H1 (cell line): ENCODE measurements at regions not wholly inside any gene's neighbourhood (a gene's known extent, or its start where the extent isn't known, plus 50 kb on each side); places are given as distances from the start of the nearest gene placed in this dataset.

Experiments
- CTCF ChIA-PET: fragments of 300-600 bp; sonication (Branson Sonifier 250); formaldehyde crosslinking; loops from one replicate; lab custom pipeline; 2021; ENCODE audit not compliant: partially characterized antibody; lab: Charles Lee
- POLR2A ChIA-PET: fragments of 300-600 bp; sonication (Branson Sonifier 250); formaldehyde crosslinking; loops from one replicate; lab custom pipeline; 2021; ENCODE audit warnings: inconsistent platforms; ENCODE audit not compliant: partially characterized antibody; lab: Charles Lee
- DNase-seq, 2 experiments: peaks; one replicate each; pipeline versions ENCODE4 v3.0.0 to v3.0.0-alpha.2; 2010 to 2022; ENCODE audit warnings: low spot score in 2 of 2, low read depth in 1 of 2, mixed read lengths in 1 of 2
- FAIRE-seq: peaks from 2 replicates; lab custom pipeline; 2011; peaks lifted over from hg19 to GRCh38; lab: Jason Lieb, UNC
- H2AFZ ChIP-seq: 2 replicates; pipeline ENCODE4 v1.8.1; 2012; ENCODE audit warnings: low read length, inconsistent platforms
- H2AK5ac ChIP-seq: 2 replicates; pipeline ENCODE4 v1.6.1; 2013; ENCODE audit warnings: low read depth, low read length
- H2BK120ac ChIP-seq: replicated peaks from 2 replicates; pipeline ENCODE3; 2013; ENCODE audit warnings: low read depth, low read length, inconsistent platforms
- H2BK12ac ChIP-seq: 2 replicates; pipeline ENCODE4 v1.6.1; 2013; ENCODE audit warnings: low read depth, low read length
- H2BK15ac ChIP-seq: 2 replicates; pipeline ENCODE4 v1.6.1; 2013; ENCODE audit warnings: low read length
- H2BK20ac ChIP-seq: 2 replicates; pipeline ENCODE4 v1.6.1; 2013; ENCODE audit warnings: low read length
- H2BK5ac ChIP-seq: 2 replicates; pipeline ENCODE4 v1.6.1; 2013; ENCODE audit warnings: low read depth, low read length
- H3K14ac ChIP-seq: 2 replicates; pipeline ENCODE4 v1.6.1; 2013; ENCODE audit warnings: inconsistent platforms; ENCODE audit not compliant: insufficient read length
- H3K18ac ChIP-seq: 2 replicates; pipeline ENCODE4 v1.6.1; 2013; ENCODE audit warnings: low read length; ENCODE audit errors: extremely low read depth
- H3K23ac ChIP-seq: 2 replicates; pipeline ENCODE4 v1.6.1; 2013; ENCODE audit warnings: inconsistent platforms; ENCODE audit not compliant: insufficient read length
- H3K23me2 ChIP-seq: 2 replicates; pipeline ENCODE4 v1.6.1; 2013; ENCODE audit warnings: low read depth, low read length
- H3K27ac ChIP-seq: 2 replicates; pipeline ENCODE4 v1.6.1; 2011; ENCODE audit warnings: low read depth, low read length, inconsistent platforms
- H3K27me3 ChIP-seq, 4 experiments: replicated peaks in 1 of 4; 1 replicate in 1 of 4; 2 replicates in 3 of 4; pipeline versions ENCODE4 v1.6.1 to v1.8.1; 2011 to 2013; ENCODE audit warnings: low read length in 3 of 4, mild to moderate bottlenecking in 3 of 4, inconsistent platforms in 2 of 4, mixed read lengths in 2 of 4, moderate library complexity in 1 of 4; ENCODE audit not compliant: control insufficient read depth in 3 of 4, insufficient read depth in 3 of 4; ENCODE audit errors: extremely low read depth in 1 of 4
- H3K36me3 ChIP-seq, 4 experiments: 2 replicates each; pipeline versions ENCODE4 v1.6.1 to v1.8.1; 2011 to 2013; ENCODE audit warnings: mild to moderate bottlenecking in 4 of 4, low read length in 3 of 4, moderate library complexity in 2 of 4, control low read depth in 1 of 4, inconsistent platforms in 1 of 4; ENCODE audit not compliant: insufficient read depth in 4 of 4, control insufficient read depth in 2 of 4
- H3K4ac ChIP-seq: replicated peaks from 2 replicates; pipeline ENCODE3; 2013; ENCODE audit warnings: low read length, low read depth, mixed read lengths, inconsistent platforms; ENCODE audit not compliant: insufficient read length
- H3K4me1 ChIP-seq, 4 experiments: replicated peaks in 1 of 4; 1 replicate in 1 of 4; 2 replicates in 3 of 4; pipeline versions ENCODE4 v1.6.1 to v1.8.1; 2011 to 2013; ENCODE audit warnings: low read length in 3 of 4, inconsistent platforms in 2 of 4, mixed read lengths in 1 of 4; ENCODE audit not compliant: insufficient read depth in 4 of 4, control insufficient read depth in 3 of 4
- H3K4me2 ChIP-seq, 2 experiments: 2 replicates each; pipeline versions ENCODE4 v1.6.1 to v1.8.1; 2011 to 2013; ENCODE audit warnings: low read depth in 2 of 2, low read length in 2 of 2, control low read depth in 1 of 2, inconsistent platforms in 1 of 2, mild to moderate bottlenecking in 1 of 2; ENCODE audit not compliant: insufficient read depth in 1 of 2
- H3K4me3 ChIP-seq, 4 experiments: fragments of 200-600, 300-600 bp in 1 of 4; sonication (generic), shearing (Covaris generic), sonication (Bioruptor Twin) in 1 of 4; 2 replicates each; pipeline versions ENCODE4 v1.5.1 to v1.8.1; 2011 to 2016; ENCODE audit warnings: low read length in 4 of 4, low read depth in 3 of 4, control low read depth in 2 of 4, inconsistent platforms in 2 of 4, mild to moderate bottlenecking in 2 of 4, mixed read lengths in 1 of 4, moderate library complexity in 1 of 4; ENCODE audit not compliant: insufficient read depth in 2 of 4; ENCODE audit errors: extremely low read depth in 1 of 4
- H3K56ac ChIP-seq: replicated peaks from 2 replicates; pipeline ENCODE3; 2013; ENCODE audit warnings: low read depth, mild to moderate bottlenecking, mixed read lengths, low read length, inconsistent platforms; ENCODE audit not compliant: insufficient read length
- H3K79me1 ChIP-seq: 2 replicates; pipeline ENCODE4 v1.6.1; 2013; ENCODE audit warnings: low read depth, low read length, control low read depth
- H3K79me2 ChIP-seq, 2 experiments: 2 replicates each; pipeline versions ENCODE4 v1.6.1 to v1.8.1; 2012 to 2013; ENCODE audit warnings: low read length in 2 of 2, mild to moderate bottlenecking in 2 of 2, inconsistent platforms in 1 of 2; ENCODE audit not compliant: insufficient read depth in 2 of 2, control insufficient read depth in 1 of 2
- H3K9ac ChIP-seq, 4 experiments: replicated peaks in 1 of 4; 1 replicate in 1 of 4; 2 replicates in 3 of 4; pipeline versions ENCODE4 v1.6.1 to v1.8.1; 2011 to 2013; ENCODE audit warnings: low read depth in 3 of 4, low read length in 3 of 4, control low read depth in 2 of 4, mild to moderate bottlenecking in 2 of 4, moderate library complexity in 2 of 4, inconsistent platforms in 1 of 4; ENCODE audit errors: extremely low read depth in 1 of 4
- H3K9me3 ChIP-seq, 2 experiments: 2 replicates each; pipeline versions ENCODE4 v1.6.1 to v1.8.1; 2012 to 2013; ENCODE audit warnings: mild to moderate bottlenecking in 2 of 2, moderate library complexity in 2 of 2, control low read depth in 1 of 2, inconsistent platforms in 1 of 2, low read depth in 1 of 2, low read length in 1 of 2, mixed read lengths in 1 of 2; ENCODE audit not compliant: insufficient read depth in 2 of 2
- H4K20me1 ChIP-seq, 2 experiments: replicated peaks in 1 of 2; 2 replicates each; pipeline versions ENCODE3 to v1.8.1; 2011 to 2013; ENCODE audit warnings: inconsistent platforms in 2 of 2, low read length in 2 of 2, mild to moderate bottlenecking in 1 of 2; ENCODE audit not compliant: insufficient read depth in 2 of 2, control insufficient read depth in 1 of 2
- H4K5ac ChIP-seq: 2 replicates; pipeline ENCODE4 v1.6.1; 2013; ENCODE audit warnings: low read length, low read depth, mixed read lengths, inconsistent platforms; ENCODE audit not compliant: insufficient read length
- H4K8ac ChIP-seq: 2 replicates; pipeline ENCODE4 v1.8.0; 2013; ENCODE audit warnings: mild to moderate bottlenecking, moderate library complexity, low read length, inconsistent platforms; ENCODE audit not compliant: insufficient read depth; ENCODE audit errors: extremely low read depth
- H4K91ac ChIP-seq: replicated peaks from 2 replicates; pipeline ENCODE3; 2013; ENCODE audit warnings: low read length, mixed read lengths, inconsistent platforms; ENCODE audit not compliant: insufficient read length
- CEBPB ChIP-seq: IDR thresholded peaks from 2 replicates; pipeline ENCODE4 v1.6.1; 2012; ENCODE audit warnings: low read depth, low read length
- CTBP2 ChIP-seq: IDR thresholded peaks from 2 replicates; pipeline ENCODE4 v1.7.0; 2011; ENCODE audit warnings: borderline replicate concordance, mild to moderate bottlenecking, moderate library complexity, mixed read lengths, low read length; ENCODE audit not compliant: insufficient read depth, insufficient read length
- EGR1 ChIP-seq: IDR thresholded peaks from 2 replicates; pipeline ENCODE4 v1.6.1; 2011; ENCODE audit warnings: low read depth, low read length, borderline replicate concordance
- KDM4A ChIP-seq: IDR thresholded peaks from one replicate; pipeline ENCODE4 v1.7.1; 2012; ENCODE audit warnings: low read depth, mild to moderate bottlenecking, moderate library complexity, low read length, inconsistent platforms; ENCODE audit not compliant: severe bottlenecking
- NANOG ChIP-seq: IDR thresholded peaks from 2 replicates; pipeline ENCODE4 v1.6.1; 2011; ENCODE audit warnings: low read length, low read depth, mild to moderate bottlenecking, inconsistent platforms; ENCODE audit not compliant: insufficient read depth, poor library complexity, severe bottlenecking
- POLR2AphosphoS5 ChIP-seq: IDR thresholded peaks from 2 replicates; pipeline ENCODE4 v1.6.1; 2011; ENCODE audit warnings: low read depth, low read length
- RAD21 ChIP-seq, 2 experiments: IDR thresholded peaks in 1 of 2; conservative IDR thresholded peaks in 1 of 2; 2 replicates each; pipeline ENCODE4 v1.6.1; 2011; ENCODE audit warnings: low read depth in 2 of 2, low read length in 2 of 2, improper control_type of control experiment in 1 of 2, inconsistent platforms in 1 of 2, mild to moderate bottlenecking in 1 of 2, moderate library complexity in 1 of 2
- RBBP5 ChIP-seq: IDR thresholded peaks from 2 replicates; pipeline ENCODE4 v1.7.1; 2012; ENCODE audit warnings: low read depth, mild to moderate bottlenecking, inconsistent platforms, low read length, moderate library complexity, borderline replicate concordance
- SIN3A ChIP-seq, 2 experiments: IDR thresholded peaks in 1 of 2; conservative IDR thresholded peaks in 1 of 2; 2 replicates each; pipeline ENCODE4 v1.6.1; 2011 to 2012; ENCODE audit warnings: low read length in 2 of 2, improper control_type of control experiment in 1 of 2, low read depth in 1 of 2, mild to moderate bottlenecking in 1 of 2
- TBP ChIP-seq: IDR thresholded peaks from 2 replicates; pipeline ENCODE4 v1.6.1; 2011; ENCODE audit warnings: low read depth, low read length, improper control_type of control experiment
- ZNF274 ChIP-seq: IDR thresholded peaks from 2 replicates; pipeline ENCODE4 v1.7.0; 2012; ENCODE audit warnings: low read length, borderline replicate concordance; ENCODE audit errors: extremely low read depth
- WGBS, 2 experiments: shearing (Covaris generic) in 1 of 2; methylation state at CpG; one replicate each; pipeline versions ENCODE4 v1.1.6 to v1.1.7; 2013 to 2015; ENCODE audit warnings: low lambda C conversion rate in 2 of 2, mixed read lengths in 2 of 2, inconsistent platforms in 1 of 2, low coverage in 1 of 2, missing lambda C conversion rate in 1 of 2; ENCODE audit not compliant: insufficient replicate concordance in 2 of 2, insufficient coverage in 1 of 2, insufficient read length in 1 of 2; ENCODE audit errors: extremely low coverage in 1 of 2, missing lambda C conversion rate in 1 of 2; 5-methylcytosine and 5-hydroxymethylcytosine counted together

- Histone ChIP-seq H3K36me3 (no peaks in the 10 kb centered on the region), H3K27ac (no peak overlapping the region), H2AK5ac (no peak overlapping the region), H3K56ac (no peak overlapping the region), H2BK120ac (no peak overlapping the region), H4K20me1 (no peaks in the 10 kb centered on the region), H3K23me2 (no peaks in the 10 kb centered on the region; the same call in 1 of the 2 replicates), H2AFZ (no peak overlapping the region), H3K4ac (no peak overlapping the region), H3K18ac (no peak overlapping the region), H3K4me3 (no peak overlapping the region), H2BK12ac (no peak overlapping the region), H4K91ac (peak overlapping the region; percentile 10), H3K14ac (no peak overlapping the region), H2BK20ac (no peak overlapping the region), H3K4me2 (no peak overlapping the region), H3K79me2 (no peaks in the 10 kb centered on the region), H4K8ac (no peak overlapping the region), H4K5ac (no peak overlapping the region), H3K79me1 (no peaks in the 10 kb centered on the region), H2BK5ac (no peak overlapping the region), H3K4me1 (peaks cover 0 to 5% (median 1%) of the 10 kb centered on the region in 4 experiments; a peak in 2 of 7 replicates), H2BK15ac (no peak overlapping the region), H3K27me3 (no peaks in the 10 kb centered on the region), H3K9ac (no peak overlapping the region), H3K9me3 (no peaks in the 10 kb centered on the region), H3K23ac (no peak overlapping the region)
- CTCF ChIA-PET: interaction anchor here (0.6 kb wide), 1 partner anchor 1600 kb away, joined by 3 read pairs; no protein-coding TSS in a partner anchor
- 92% methylated on average over 7 of the region's 7 CpGs; no CpG with 5 or more reads in 1 of the 2 experiments for WGBS, 2 experiments
- no peak for FAIRE-seq
- POLR2A ChIA-PET: interaction anchor here (0.6 kb wide), 1 partner anchor 13 kb away, joined by 3 read pairs; no protein-coding TSS in a partner anchor
- no peak for DNase-seq
- no peak for TF ChIP-seq TBP
- TF ChIP-seq CTBP2: no peak
- TF ChIP-seq KDM4A: no peak
- no peak for TF ChIP-seq POLR2AphosphoS5
- TF ChIP-seq NANOG: no peak
- TF ChIP-seq RAD21 (IDR thresholded peaks at IDR 0.05 in 1 of 2, conservative IDR thresholded peaks at IDR 0.05 in 1 of 2; ENCODE audit: low read depth in 2 of 2, low read length in 2 of 2): no peak
- TF ChIP-seq ZNF274: no peak
- TF ChIP-seq CEBPB: no peak
- TF ChIP-seq SIN3A (conservative IDR thresholded peaks at IDR 0.05 in 1 of 2, IDR thresholded peaks at IDR 0.05 in 1 of 2; ENCODE audit: low read depth in 1 of 2, low read length in 2 of 2): no peak
- TF ChIP-seq RBBP5: no peak
- TF ChIP-seq EGR1: no peak
These were observed 407.6 kb downstream of the GLRX3 start for GRCh38 chr10:130543794-130544193.
